ENCODE measurements at regions not wholly inside any gene's neighbourhood (a gene's known extent, or its start where the extent isn't known, plus 50 kb on each side); places are given as distances from the start of the nearest gene placed in this dataset.
"Not testable (repeated sequence)": the region's sequence is repeated elsewhere in the genome, so short reads cannot be mapped to it uniquely, and the experiment has no call there.

- H3K36me3 ChIP-seq (ENCODE audit: low read depth, low read length): no peaks in the 10 kb centered on the region
- POLR2A ChIA-PET (ENCODE audit: unreplicated experiment): no interaction called here
- H3F3A ChIP-seq (ENCODE audit: low read length, unreplicated experiment): no peaks in the 10 kb centered on the region
- intact Hi-C loops (cut with micrococcal nuclease): no loop called here
- peaks cover 77% of the 10 kb centered on the region for H3K27me3 ChIP-seq (ENCODE audit: low read length)
- H3K9ac ChIP-seq (ENCODE audit: low read length): no peak overlapping the region
- H3K9me3 ChIP-seq (ENCODE audit: low read length): no peaks in the 10 kb centered on the region
- no peaks in the 10 kb centered on the region for H3K4me1 ChIP-seq (ENCODE audit: insufficient read depth, low read length)
- H3K79me2 ChIP-seq (ENCODE audit: low read length): no peaks in the 10 kb centered on the region
- no peaks in the 10 kb centered on the region for H4K20me1 ChIP-seq (ENCODE audit: low read length)
- no peak for ATAC-seq
- H3K4me3 ChIP-seq (ENCODE audit: low read length): no peak overlapping the region
- BruUV-seq (replicated peaks): no TSS peak
- H2AFZ ChIP-seq (ENCODE audit: low read length): no peak overlapping the region
- no peaks in the 10 kb centered on the region for H3K9me2 ChIP-seq (replicated peaks; ENCODE audit: low read length)
- H3K4me2 ChIP-seq (ENCODE audit: low read length): no peak overlapping the region
- no peak for DNase-seq
- H3K27ac ChIP-seq (ENCODE audit: low read length): no peak overlapping the region
- no peak for TF ChIP-seq EZH2 (IDR thresholded peaks at IDR 0.05; ENCODE audit: low read length, unreplicated experiment)
- no peak for TF ChIP-seq EZH2phosphoT487 (IDR thresholded peaks at IDR 0.05; ENCODE audit: borderline replicate concordance, low read length)
- TF ChIP-seq CTCF (conservative IDR thresholded peaks at IDR 0.05; ENCODE audit: low read depth, low read length): no peak
- CTCF ChIA-PET: no interaction called here
Observed at GRCh38 chr7:131808736-131809135, 252.3 kb upstream of the PODXL start.

GRCh38 chr7:131808156-131808555, 251.7 kb upstream of the PODXL start:
- H3K27ac ChIP-seq (ENCODE audit: low read length); CTCF ChIA-PET; BruUV-seq (replicated peaks); ATAC-seq; H3K9me2 ChIP-seq (replicated peaks; ENCODE audit: low read length); H3K4me3 ChIP-seq (ENCODE audit: low read length); H3K79me2 ChIP-seq (ENCODE audit: low read length); H3F3A ChIP-seq (ENCODE audit: low read length, unreplicated experiment); H3K4me1 ChIP-seq (ENCODE audit: insufficient read depth, low read length); H2AFZ ChIP-seq (ENCODE audit: low read length); H4K20me1 ChIP-seq (ENCODE audit: low read length); DNase-seq; H3K4me2 ChIP-seq (ENCODE audit: low read length); H3K9ac ChIP-seq (ENCODE audit: low read length); intact Hi-C loops (cut with micrococcal nuclease); H3K36me3 ChIP-seq (ENCODE audit: low read depth, low read length); POLR2A ChIA-PET (ENCODE audit: unreplicated experiment); H3K9me3 ChIP-seq (ENCODE audit: low read length): not testable (repeated sequence)
- peaks cover 79% of the 10 kb centered on the region for H3K27me3 ChIP-seq (ENCODE audit: low read length)

- Histone ChIP-seq H4K20me1 (ENCODE audit: low read length) (no peaks in the 10 kb centered on the region), H3K27ac (ENCODE audit: low read length) (no peak overlapping the region), H3K36me3 (ENCODE audit: low read depth, low read length) (no peaks in the 10 kb centered on the region), H3K4me3 (ENCODE audit: low read length) (no peak overlapping the region), H3K9ac (ENCODE audit: low read length) (no peak overlapping the region), H3K4me1 (ENCODE audit: insufficient read depth, low read length) (no peaks in the 10 kb centered on the region), H3K4me2 (ENCODE audit: low read length) (no peak overlapping the region), H3K9me2 (replicated peaks; ENCODE audit: low read length) (no peaks in the 10 kb centered on the region), H3K79me2 (ENCODE audit: low read length) (no peaks in the 10 kb centered on the region), H2AFZ (ENCODE audit: low read length) (no peak overlapping the region), H3K9me3 (ENCODE audit: low read length) (no peaks in the 10 kb centered on the region), H3F3A (ENCODE audit: low read length, unreplicated experiment) (no peaks in the 10 kb centered on the region), H3K27me3 (ENCODE audit: low read length) (peaks cover 77% of the 10 kb centered on the region)
- DNase-seq (no peak), ATAC-seq (no peak)
- intact Hi-C loops (cut with micrococcal nuclease): no loop called here
- ChIA-PET CTCF (no interaction called here), POLR2A (ENCODE audit: unreplicated experiment) (no interaction called here)
- no TSS peak for BruUV-seq (replicated peaks)
- TF ChIP-seq EZH2 (IDR thresholded peaks at IDR 0.05; ENCODE audit: low read length, unreplicated experiment) (no peak), CTCF (conservative IDR thresholded peaks at IDR 0.05; ENCODE audit: low read depth, low read length) (no peak), EZH2phosphoT487 (IDR thresholded peaks at IDR 0.05; ENCODE audit: borderline replicate concordance, low read length) (no peak)
Observed at GRCh38 chr7:131803816-131804215, 247.4 kb upstream of the PODXL start.
